K562 (cell line): ENCODE measurements at regions not wholly inside any gene's neighbourhood (a gene's known extent, or its start where the extent isn't known, plus 50 kb on each side); places are given as distances from the start of the nearest gene placed in this dataset.

ENCODE experiments used
- ATAC-seq: fragments of 200-7000 bp; cut with Tn5 transposase; 3 replicates; pipeline ENCODE4 v1.9.1; 2020; ENCODE audit warnings: moderate library complexity
- BruUV-seq: library from RNA; stranded (reverse); fragments of 400-500 nt; replicated peaks from 2 replicates; lab custom pipeline; 2021; lab: Mats Ljungman, UMichigan
- CTCF ChIA-PET: fragments of 300-600 bp; formaldehyde crosslinking; extraction: SDS; loops from one replicate; lab custom pipeline; 2021; ENCODE audit warnings: low intra/inter-chr PET ratio; lab: Yijun Ruan, JAX
- POLR2A ChIA-PET: fragments of 300-600, 350-650 bp; sonication (Branson Sonifier 250); formaldehyde crosslinking; extraction: SDS; loops from one replicate; lab custom pipeline; 2021; ENCODE audit warnings: antibody characterized with exemption, inconsistent platforms; lab: Yijun Ruan, JAX
- DNase-seq, 4 experiments: peaks; one replicate each; pipeline versions ENCODE4 v3.0.0 to v3.0.0-alpha.2; 2011 to 2018; ENCODE audit warnings: low spot score in 3 of 4, mixed read lengths in 3 of 4; ENCODE audit errors: extremely low read depth in 1 of 4
- FAIRE-seq: peaks from 2 replicates; lab custom pipeline; 2011; peaks lifted over from hg19 to GRCh38; lab: Jason Lieb, UNC
- H2AFZ ChIP-seq: 2 replicates; pipeline ENCODE4 v1.6.0; 2011; ENCODE audit warnings: low read depth, low read length, control low read depth, inconsistent platforms
- H3K27ac ChIP-seq: fragments of 200-600 bp; 3 replicates; pipeline ENCODE4 v1.8.0; 2011; ENCODE audit warnings: low read depth, mild to moderate bottlenecking, control low read depth, inconsistent platforms, low read length, moderate library complexity, mixed read lengths; ENCODE audit errors: extremely low read depth
- H3K27me3 ChIP-seq, 2 experiments: fragments of 300-600 bp in 1 of 2; 2 replicates in 1 of 2; 3 replicates in 1 of 2; pipeline versions ENCODE4 v1.6.0 to v1.8.0; 2011; ENCODE audit warnings: inconsistent platforms in 2 of 2, low read length in 2 of 2, mild to moderate bottlenecking in 1 of 2, mixed read lengths in 1 of 2, moderate library complexity in 1 of 2; ENCODE audit not compliant: control insufficient read depth in 2 of 2, insufficient read depth in 2 of 2
- H3K36me3 ChIP-seq: fragments of 300-600 bp; 3 replicates; pipeline ENCODE4 v1.8.0; 2011; ENCODE audit warnings: mild to moderate bottlenecking, low read length, inconsistent platforms; ENCODE audit not compliant: control insufficient read depth, insufficient read depth
- H3K4me1 ChIP-seq, 2 experiments: fragments of 200-600 bp in 1 of 2; replicated peaks in 1 of 2; 2 replicates in 1 of 2; 3 replicates in 1 of 2; pipeline versions ENCODE4 v1.5.1 to v1.8.0; 2011; ENCODE audit warnings: inconsistent platforms in 2 of 2, low read length in 2 of 2, mild to moderate bottlenecking in 1 of 2, mixed read lengths in 1 of 2, moderate library complexity in 1 of 2; ENCODE audit not compliant: control insufficient read depth in 2 of 2, insufficient read depth in 2 of 2
- H3K4me2 ChIP-seq: 2 replicates; pipeline ENCODE4 v1.6.1; 2011; ENCODE audit warnings: low read length, control low read depth, inconsistent platforms, mixed read lengths; ENCODE audit not compliant: insufficient read depth
- H3K4me3 ChIP-seq: fragments of 200-600 bp; sonication (generic), shearing (Covaris generic); 2 replicates; pipeline ENCODE4 v1.5.1; 2016; ENCODE audit warnings: control low read depth, inconsistent platforms
- H3K79me2 ChIP-seq: fragments of 200-600 bp; 3 replicates; pipeline ENCODE4 v1.8.0; 2011; ENCODE audit warnings: low read length, inconsistent platforms; ENCODE audit not compliant: control insufficient read depth, insufficient read depth
- H3K9ac ChIP-seq, 2 experiments: 2 replicates each; pipeline versions ENCODE4 v1.6.0 to v1.6.1; 2011; ENCODE audit warnings: low read depth in 2 of 2, low read length in 2 of 2, control low read depth in 1 of 2, inconsistent platforms in 1 of 2, mild to moderate bottlenecking in 1 of 2, mixed read lengths in 1 of 2; ENCODE audit not compliant: insufficient read depth in 1 of 2
- H3K9me1 ChIP-seq: one replicate; pipeline ENCODE4 v1.6.0; 2011; ENCODE audit warnings: inconsistent platforms, mild to moderate bottlenecking, low read length, moderate library complexity; ENCODE audit not compliant: control insufficient read depth, insufficient read depth
- H3K9me3 ChIP-seq: replicated peaks from 2 replicates; pipeline ENCODE4 v1.5.1; 2011; ENCODE audit warnings: low read depth, low read length, inconsistent platforms; ENCODE audit not compliant: control insufficient read depth, insufficient read depth
- H4K20me1 ChIP-seq: replicated peaks from 2 replicates; pipeline ENCODE4 v1.6.1; 2011; ENCODE audit warnings: low read length, inconsistent platforms, mixed read lengths; ENCODE audit not compliant: control insufficient read depth, insufficient read depth
- CHD1 ChIP-seq: fragments of 200-600 bp; sonication (generic); IDR thresholded peaks from one replicate; pipeline ENCODE4 v1.6.1; 2012; ENCODE audit warnings: mild to moderate bottlenecking, moderate library complexity, low read length, inconsistent platforms
- ETS2 ChIP-seq: IDR thresholded peaks from 2 replicates; pipeline ENCODE4 v1.6.1; 2016; ENCODE audit warnings: borderline replicate concordance, missing genetic modification characterization, mild to moderate bottlenecking, moderate library complexity, missing compliant biosample characterization; ENCODE audit not compliant: poor library complexity, severe bottlenecking
- HMG20B ChIP-seq: fragments of 250-450 bp; sonication (Bioruptor Pico); IDR thresholded peaks from 2 replicates; pipeline ENCODE4 v1.5.0; 2021; ENCODE audit warnings: mild to moderate bottlenecking
- HNRNPH1 ChIP-seq: fragments of 200-400 bp; formaldehyde crosslinking; optimal IDR thresholded peaks from 2 replicates; pipeline ENCODE3; 2017; ENCODE audit warnings: low read depth, mild to moderate bottlenecking, low read length, moderate library complexity
- ILF3 ChIP-seq: fragments of 450-650 bp; IDR thresholded peaks from 2 replicates; pipeline ENCODE4 v1.6.1; 2018; ENCODE audit warnings: antibody characterized with exemption, mild to moderate bottlenecking, moderate library complexity, borderline replicate concordance
- JUN ChIP-seq, 2 experiments: sonication (generic) in 1 of 2; formaldehyde crosslinking in 1 of 2; IDR thresholded peaks; 2 replicates each; pipeline versions ENCODE4 v1.6.1 to v1.8.0; 2012 to 2022; ENCODE audit warnings: borderline replicate concordance in 2 of 2, mild to moderate bottlenecking in 2 of 2, improper control_type of control experiment in 1 of 2, low read depth in 1 of 2, low read length in 1 of 2, missing genetic modification reagents in 1 of 2
- KLF10 ChIP-seq: fragments of 250-450 bp; sonication (Bioruptor Pico); IDR thresholded peaks from 2 replicates; pipeline ENCODE4 v1.6.1; 2021; ENCODE audit warnings: matching md5 sums
- MYBL2 ChIP-seq, 2 experiments: fragments of 450-650 bp in 1 of 2; sonication (generic) in 1 of 2; formaldehyde crosslinking in 1 of 2; IDR thresholded peaks; 2 replicates each; pipeline versions ENCODE4 v1.6.1 to v1.8.1; 2017 to 2022; ENCODE audit warnings: borderline replicate concordance in 1 of 2, inconsistent platforms in 1 of 2, low read depth in 1 of 2, mild to moderate bottlenecking in 1 of 2, missing genetic modification reagents in 1 of 2, moderate library complexity in 1 of 2
- NCOA1 ChIP-seq: fragments of 450-650 bp; IDR thresholded peaks from 2 replicates; pipeline ENCODE4 v1.6.1; 2016; ENCODE audit warnings: low read depth
- NR3C1 ChIP-seq: sonication (generic); formaldehyde crosslinking; IDR thresholded peaks from 2 replicates; pipeline ENCODE4 v1.8.1; 2022; ENCODE audit warnings: missing genetic modification reagents
- SMARCB1 ChIP-seq: IDR thresholded peaks from 2 replicates; pipeline ENCODE4 v1.6.1; 2011; ENCODE audit warnings: improper control_type of control experiment, low read depth; ENCODE audit not compliant: insufficient read length
- STAG1 ChIP-seq: sonication (generic); formaldehyde crosslinking; IDR thresholded peaks from 2 replicates; pipeline ENCODE4 v1.5.0; 2020; ENCODE audit warnings: missing genetic modification reagents, borderline replicate concordance
- SUPT5H ChIP-seq: fragments of 450-650 bp; IDR thresholded peaks from 2 replicates; pipeline ENCODE4 v1.6.1; 2016
- ZBTB8A ChIP-seq: fragments of 450-650 bp; IDR thresholded peaks from 2 replicates; pipeline ENCODE4 v1.6.1; 2018; ENCODE audit warnings: mild to moderate bottlenecking, moderate library complexity; ENCODE audit not compliant: partially characterized antibody
- ZEB2 ChIP-seq: fragments of 450-650 bp; IDR thresholded peaks from 2 replicates; pipeline ENCODE4 v1.6.1; 2016
- ZNF354B ChIP-seq: fragments of 250-450 bp; sonication (Bioruptor Pico); IDR thresholded peaks from 2 replicates; pipeline ENCODE4 v1.4.0; 2020
- WGBS: fragments of 100-300 bp; shearing (Covaris generic); methylation state at CpG from one replicate; pipeline ENCODE4 v1.1.6; 2016; ENCODE audit warnings: low coverage, mixed read lengths; ENCODE audit not compliant: insufficient coverage; ENCODE audit errors: missing lambda C conversion rate; 5-methylcytosine and 5-hydroxymethylcytosine counted together
- in situ Hi-C: fragments of 300-500 bp; cut with MboI; formaldehyde crosslinking; loops from 4 replicates; pipeline ENCODE4 v1.15.0; 2018; ENCODE audit warnings: inconsistent platforms, mixed read lengths
- intact Hi-C: fragments of 100-400 bp; cut with micrococcal nuclease; formaldehyde crosslinking; loops from 2 replicates; pipeline ENCODE4 v1.14.2; 2022
- TF ChIP-seq, protein P1 (sequence below): IDR thresholded peaks from 3 replicates; pipeline ENCODE4 v1.6.1; 2011; ENCODE audit warnings: borderline replicate concordance, mild to moderate bottlenecking; ENCODE audit not compliant: insufficient read length, insufficient read depth
- TF ChIP-seq, protein P2 (sequence below), 2 experiments: fragments of 450-650 bp; IDR thresholded peaks; 2 replicates each; pipeline ENCODE4 v1.6.1; 2016

DNA sequence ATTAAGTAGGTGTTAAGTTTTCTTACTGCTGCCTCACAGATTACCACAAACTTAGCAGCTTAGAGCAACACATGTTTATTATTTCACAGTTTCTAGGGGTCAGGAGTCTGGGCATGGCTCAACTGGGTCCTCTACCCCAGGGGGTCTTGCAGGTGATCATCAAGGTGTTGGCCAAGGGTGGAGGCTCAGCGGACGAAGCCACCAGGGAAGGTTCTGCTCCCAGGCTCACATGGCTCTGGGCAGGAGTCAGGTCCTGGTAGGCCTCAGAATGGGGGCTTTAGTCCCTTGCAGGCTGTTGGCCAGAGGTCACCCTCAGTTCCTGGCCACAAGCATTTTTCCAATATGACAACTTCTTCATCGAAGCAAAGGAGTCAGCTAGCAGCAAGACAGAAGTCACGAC is 362.5 kb downstream of the PREX1 start:
- Histone ChIP-seq H3K9me1 (no peaks in the 10 kb centered on the region), H3K79me2 (no peaks in the 10 kb centered on the region), H3K27ac (no peak overlapping the region), H2AFZ (no peak overlapping the region)
- no peak for FAIRE-seq
- TF ChIP-seq NR3C1 (CRISPR knock-in tag): no peak
- TF ChIP-seq ZBTB8A: no peak
- TF ChIP-seq ETS2 (tag): no peak
- no peak for TF ChIP-seq HNRNPH1
- TF ChIP-seq, protein P1, sequence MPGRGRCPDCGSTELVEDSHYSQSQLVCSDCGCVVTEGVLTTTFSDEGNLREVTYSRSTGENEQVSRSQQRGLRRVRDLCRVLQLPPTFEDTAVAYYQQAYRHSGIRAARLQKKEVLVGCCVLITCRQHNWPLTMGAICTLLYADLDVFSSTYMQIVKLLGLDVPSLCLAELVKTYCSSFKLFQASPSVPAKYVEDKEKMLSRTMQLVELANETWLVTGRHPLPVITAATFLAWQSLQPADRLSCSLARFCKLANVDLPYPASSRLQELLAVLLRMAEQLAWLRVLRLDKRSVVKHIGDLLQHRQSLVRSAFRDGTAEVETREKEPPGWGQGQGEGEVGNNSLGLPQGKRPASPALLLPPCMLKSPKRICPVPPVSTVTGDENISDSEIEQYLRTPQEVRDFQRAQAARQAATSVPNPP: no peak
- TF ChIP-seq ZNF354B (CRISPR knock-in tag): no peak
- TF ChIP-seq KLF10: no peak
- TF ChIP-seq STAG1 (CRISPR knock-in tag): no peak
- no peak for TF ChIP-seq HMG20B
- TF ChIP-seq, protein P2, sequence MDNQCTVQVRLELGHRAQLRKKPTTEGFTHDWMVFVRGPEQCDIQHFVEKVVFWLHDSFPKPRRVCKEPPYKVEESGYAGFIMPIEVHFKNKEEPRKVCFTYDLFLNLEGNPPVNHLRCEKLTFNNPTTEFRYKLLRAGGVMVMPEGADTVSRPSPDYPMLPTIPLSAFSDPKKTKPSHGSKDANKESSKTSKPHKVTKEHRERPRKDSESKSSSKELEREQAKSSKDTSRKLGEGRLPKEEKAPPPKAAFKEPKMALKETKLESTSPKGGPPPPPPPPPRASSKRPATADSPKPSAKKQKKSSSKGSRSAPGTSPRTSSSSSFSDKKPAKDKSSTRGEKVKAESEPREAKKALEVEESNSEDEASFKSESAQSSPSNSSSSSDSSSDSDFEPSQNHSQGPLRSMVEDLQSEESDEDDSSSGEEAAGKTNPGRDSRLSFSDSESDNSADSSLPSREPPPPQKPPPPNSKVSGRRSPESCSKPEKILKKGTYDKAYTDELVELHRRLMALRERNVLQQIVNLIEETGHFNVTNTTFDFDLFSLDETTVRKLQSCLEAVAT (IDR thresholded peaks at IDR 0.05): no peak
- no peak for TF ChIP-seq ZEB2
- TF ChIP-seq ILF3: no peak
- TF ChIP-seq SMARCB1: no peak
- no peak for TF ChIP-seq SUPT5H
- TF ChIP-seq CHD1: no peak
- no peak for TF ChIP-seq JUN (IDR thresholded peaks at IDR 0.05; ENCODE audit: borderline replicate concordance, low read depth, low read length)
- TF ChIP-seq JUN (CRISPR knock-in tag; IDR thresholded peaks at IDR 0.05; ENCODE audit: borderline replicate concordance): no peak
- TF ChIP-seq NCOA1: no peak
- no peak for TF ChIP-seq MYBL2 (IDR thresholded peaks at IDR 0.05; ENCODE audit: low read depth)
- no peak for TF ChIP-seq MYBL2 (CRISPR knock-in tag; IDR thresholded peaks at IDR 0.05; ENCODE audit: borderline replicate concordance)
- TF ChIP-seq, all 486 proteins: peak for 0
- intact Hi-C loops: no loop called here
- DNase-seq: no peak
- Histone ChIP-seq H3K4me1 (no peaks in the 10 kb centered on the region), H3K4me3 (no peak overlapping the region), H3K9ac (no peak overlapping the region), H4K20me1 (peaks cover 4% of the 10 kb centered on the region; the same call in 1 of the 2 replicates), H3K4me2 (no peak overlapping the region), H3K36me3 (no peaks in the 10 kb centered on the region), H3K27me3 (peaks cover 0 to 27% of the 10 kb centered on the region in 2 experiments; a peak in 1 of 5 replicates), H3K9me3 (no peaks in the 10 kb centered on the region)
- ATAC-seq: no peak
- WGBS: 2% methylated on average over 4 of the region's 4 CpGs
- CTCF ChIA-PET: no interaction called here
- in situ Hi-C loops: no loop called here
- POLR2A ChIA-PET: interaction anchor here (0.6 to 0.9 kb wide), 2 partner anchors 10 to 185 kb away, joined by 3 to 6 read pairs; no protein-coding TSS in a partner anchor
- BruUV-seq: no TSS peak
